GM18861 (cell line): ENCODE measurements at regions not wholly inside any gene's neighbourhood (a gene's known extent, or its start where the extent isn't known, plus 50 kb on each side); places are given as distances from the start of the nearest gene placed in this dataset.
A peak's percentile ranks its signal among the peaks of the same experiment; 100 is the strongest.
"Not testable (repeated sequence)": the region's sequence is repeated elsewhere in the genome, so short reads cannot be mapped to it uniquely, and the experiment has no call there.

Source experiments
- ATAC-seq: cut with Tn5 transposase; IDR thresholded peaks from one replicate; pipeline ENCODE4 v1.9.1; 2021; ENCODE audit not compliant: unreplicated experiment

- no peak for ATAC-seq
Observed at GRCh38 chr5:100641833-100642232, 106.7 kb downstream of the FAM174A start.

- ATAC-seq, result no peak
Observed at GRCh38 chr5:100643473-100643872, 108.3 kb downstream of the FAM174A start.

- ATAC-seq, result no peak
Observed at GRCh38 chr5:100644185-100644584, 109.0 kb downstream of the FAM174A start.

DNA sequence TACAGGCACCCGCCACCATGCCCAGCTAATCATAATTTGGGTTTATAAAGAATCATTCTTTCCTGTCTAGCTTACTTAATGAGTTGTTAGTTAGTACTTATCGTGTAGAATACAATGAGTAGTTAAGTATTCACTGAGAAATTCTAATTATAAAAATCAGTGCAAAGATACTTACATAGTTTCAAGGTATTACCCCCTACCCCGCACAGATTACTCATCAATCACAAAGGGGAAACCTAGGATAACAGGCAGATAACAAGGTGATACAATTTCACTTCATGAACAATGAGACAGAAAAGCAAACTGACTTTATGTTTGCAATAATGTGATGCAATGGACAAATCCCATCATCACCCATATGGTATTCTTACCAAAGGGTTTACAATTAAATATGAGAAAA is 109.6 kb downstream of the FAM174A start:
- no peak for ATAC-seq

GRCh38 chr5:100646011-100646410 is 110.8 kb downstream of the FAM174A start:
- ATAC-seq, result no peak

- ATAC-seq, result no peak
Observed at GRCh38 chr5:100646691-100647090, 111.5 kb downstream of the FAM174A start.

DNA sequence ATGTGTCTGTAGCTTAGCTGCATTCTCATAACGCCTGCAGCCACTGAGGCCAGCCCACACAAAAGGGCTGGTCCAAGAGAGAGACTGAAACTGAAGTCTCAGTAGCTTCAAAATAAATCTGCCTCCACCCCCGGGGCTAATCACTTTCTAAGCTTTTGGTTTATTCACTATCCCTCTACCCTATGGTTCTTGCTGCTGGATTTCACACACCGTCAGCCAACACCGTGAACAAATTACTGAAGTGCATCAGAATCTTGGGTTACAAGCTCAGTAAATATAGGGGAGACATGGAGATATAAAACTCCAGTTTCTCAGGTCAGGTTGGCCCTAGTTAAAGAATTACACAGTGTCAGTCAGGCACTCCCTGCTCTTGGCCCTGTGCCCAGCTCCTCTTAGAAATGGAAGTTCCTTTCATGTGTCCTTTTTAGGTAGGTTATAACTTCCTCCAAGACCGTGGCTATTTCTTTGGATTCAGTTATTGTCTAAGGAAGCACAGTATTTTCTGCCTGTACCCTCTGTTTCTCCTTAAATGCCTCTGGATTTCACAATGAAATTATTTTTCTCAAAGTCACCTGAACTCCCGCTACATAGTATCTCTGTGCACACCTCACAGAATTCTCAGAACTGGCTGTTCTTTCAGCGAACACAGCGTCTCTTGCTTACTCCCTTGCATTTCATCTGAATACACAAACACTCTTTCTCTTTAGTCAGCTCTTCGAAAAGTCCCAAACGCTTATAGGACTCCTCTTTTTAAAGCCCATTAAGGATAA is 112.5 kb downstream of the FAM174A start:
- ATAC-seq, result peak; percentile 67

GRCh38 chr5:100654895-100655294 is 119.7 kb downstream of the FAM174A start:
- no peak for ATAC-seq

- not testable (repeated sequence) for ATAC-seq
Observed at GRCh38 chr5:100656771-100657170, 121.6 kb downstream of the FAM174A start.

DNA sequence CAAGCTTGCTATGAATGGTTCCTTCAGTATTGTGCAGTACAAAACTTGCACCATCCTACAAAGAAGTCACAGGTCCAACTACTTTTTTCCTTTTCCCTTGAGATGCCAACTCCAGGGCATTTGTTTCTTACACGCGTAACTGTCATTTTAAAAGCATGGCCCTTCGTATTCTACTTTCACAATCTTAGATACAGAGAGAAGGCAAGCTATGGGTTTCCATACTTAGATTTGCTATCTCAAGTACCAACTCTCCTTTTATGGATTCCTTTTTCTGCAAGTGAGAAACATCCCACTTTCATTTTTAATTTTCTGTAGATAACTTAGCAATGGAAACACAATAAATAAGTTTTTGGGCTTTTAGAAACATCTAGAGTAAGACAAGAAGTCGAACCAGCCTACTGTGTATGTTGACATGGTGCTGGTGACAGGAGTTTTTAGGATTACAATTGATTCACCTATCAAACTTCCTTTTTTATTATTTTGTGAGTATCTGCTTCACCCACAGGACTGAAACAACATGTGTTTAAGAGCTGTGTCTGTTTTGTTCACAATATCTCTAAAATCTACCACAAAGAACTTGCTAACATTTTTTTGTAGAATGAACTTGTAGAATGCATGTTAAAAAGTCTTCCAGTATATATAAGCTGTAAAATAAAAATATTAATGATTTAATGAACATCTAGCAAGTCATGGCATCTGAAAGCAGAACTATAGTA is 124.1 kb downstream of the FAM174A start:
- ATAC-seq, result no peak

- no peak for ATAC-seq
Observed at GRCh38 chr5:100664140-100664539, 129.0 kb downstream of the FAM174A start.

DNA sequence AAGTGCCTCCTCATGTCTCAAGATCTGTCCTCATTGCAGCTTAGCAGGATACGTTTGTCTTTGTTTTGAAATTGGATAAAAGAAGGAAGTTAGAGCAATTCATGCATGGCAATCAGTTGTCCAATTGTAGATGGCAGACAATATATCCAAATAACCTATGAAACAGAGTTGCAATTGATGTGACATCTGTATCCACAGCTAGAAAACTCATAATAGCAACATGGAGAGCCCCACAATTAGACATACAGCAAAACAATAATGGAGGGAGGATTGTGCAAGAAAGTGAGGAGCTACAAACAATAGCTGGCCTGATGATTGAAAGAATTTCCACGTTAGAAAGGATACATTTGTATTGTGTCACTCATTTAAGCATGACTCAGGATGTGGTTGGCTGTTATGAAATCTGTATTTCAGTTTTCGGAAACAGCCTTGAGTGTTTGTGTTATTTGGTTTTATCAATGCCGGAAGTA is 132.0 kb downstream of the FAM174A start:
- peak; percentile 72 for ATAC-seq

- ATAC-seq, result no peak
Observed at GRCh38 chr5:100668511-100668910, 133.3 kb downstream of the FAM174A start.

GRCh38 chr5:100676817-100677631 is 141.8 kb downstream of the FAM174A start:
- no peak for ATAC-seq

DNA sequence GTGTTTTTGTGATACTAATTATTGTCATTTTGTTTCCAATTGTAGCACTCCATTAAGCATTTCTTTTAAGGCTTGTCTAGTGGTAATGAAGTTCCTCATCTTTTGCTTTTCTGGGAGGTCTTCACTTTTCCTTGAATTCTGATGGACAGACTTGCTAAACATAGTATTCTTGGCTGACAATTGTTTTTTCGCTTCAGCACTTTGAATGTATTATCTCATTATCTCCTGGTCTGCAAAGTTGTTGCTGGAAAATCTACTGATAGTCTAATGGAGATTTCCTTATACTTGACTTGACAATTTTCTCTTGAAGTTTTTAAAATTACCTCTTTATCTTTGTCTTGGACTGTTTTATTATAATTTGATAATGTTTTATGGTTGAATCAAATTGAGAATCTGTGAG is 147.5 kb downstream of the FAM174A start:
- no peak for ATAC-seq

DNA sequence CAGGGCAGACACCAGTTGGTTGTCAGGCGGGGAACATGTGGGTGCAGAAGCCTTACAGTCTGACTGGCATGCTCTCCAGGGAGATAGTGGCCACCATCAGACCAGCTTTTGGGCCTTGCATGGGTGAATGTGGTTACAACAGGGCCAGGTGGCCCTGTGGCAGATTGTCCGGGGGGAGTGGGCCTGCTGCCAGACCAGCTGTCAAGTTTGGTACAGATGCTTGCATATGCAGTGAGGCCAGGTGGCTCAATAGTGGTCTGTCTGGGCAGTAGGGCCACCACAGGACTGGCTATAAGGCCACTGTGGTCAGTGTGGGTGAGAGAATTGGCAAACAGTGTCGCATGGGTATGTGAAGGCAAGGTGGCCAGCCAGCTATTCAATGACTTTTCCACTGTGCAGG is 148.7 kb downstream of the FAM174A start:
- ATAC-seq, result no peak

- not testable (repeated sequence) for ATAC-seq
Observed at GRCh38 chr5:100685122-100685521, 149.9 kb downstream of the FAM174A start.

DNA sequence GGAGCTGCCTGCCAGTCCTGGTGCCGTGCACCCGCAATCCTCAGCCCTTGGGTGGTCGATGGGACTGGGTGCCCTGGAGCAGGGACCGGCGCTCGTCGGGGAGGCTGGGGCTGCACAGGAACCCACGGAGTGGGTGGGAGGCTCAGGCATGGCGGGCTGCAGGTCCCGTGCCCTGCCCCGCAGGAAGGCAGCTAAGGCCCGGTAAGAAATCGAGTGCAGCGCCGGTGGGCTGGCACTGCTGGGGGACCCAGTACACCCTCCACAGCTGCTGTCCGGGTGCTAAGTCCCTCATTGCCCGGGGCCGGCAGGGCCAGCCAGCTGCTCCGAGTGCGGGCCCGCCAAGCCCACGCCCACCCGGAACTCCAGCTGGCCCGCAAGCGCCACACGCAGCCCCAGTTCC is 153.7 kb downstream of the FAM174A start:
- ATAC-seq, result not testable (repeated sequence)

- ATAC-seq, result no peak
Observed at GRCh38 chr5:100690036-100690560, 154.9 kb downstream of the FAM174A start.

DNA sequence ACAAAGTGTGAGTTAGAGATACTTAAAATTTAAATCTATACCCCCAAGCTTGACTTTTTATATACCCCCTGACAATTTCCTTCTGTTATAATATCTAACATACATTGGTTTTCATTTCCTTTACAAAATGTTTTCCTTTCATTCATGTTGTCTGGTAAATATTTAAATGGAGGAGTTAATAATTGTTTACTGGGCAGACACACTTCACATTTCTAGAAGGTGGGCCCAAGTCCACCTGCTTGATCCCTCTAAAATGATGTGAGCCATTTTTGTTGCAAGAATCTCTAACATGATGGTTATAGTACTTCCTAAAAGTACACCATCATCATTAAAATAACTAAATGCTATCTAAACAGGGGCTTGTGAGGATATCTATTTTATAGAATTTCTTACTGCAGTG is 155.9 kb downstream of the FAM174A start:
- no peak for ATAC-seq

- ATAC-seq, result no peak
Observed at GRCh38 chr5:100691548-100691947, 156.4 kb downstream of the FAM174A start.
